K562 (cell line): ENCODE measurements at regions not wholly inside any gene's neighbourhood (a gene's known extent, or its start where the extent isn't known, plus 50 kb on each side); places are given as distances from the start of the nearest gene placed in this dataset.

Experiments used
- ATAC-seq: fragments of 200-7000 bp; cut with Tn5 transposase; 3 replicates; pipeline ENCODE4 v1.9.1; 2020; ENCODE audit warnings: moderate library complexity
- BruUV-seq: library from RNA; stranded (reverse); fragments of 400-500 nt; replicated peaks from 2 replicates; lab custom pipeline; 2021; lab: Mats Ljungman, UMichigan
- CTCF ChIA-PET: fragments of 300-600 bp; formaldehyde crosslinking; extraction: SDS; loops from one replicate; lab custom pipeline; 2021; ENCODE audit warnings: low intra/inter-chr PET ratio; lab: Yijun Ruan, JAX
- POLR2A ChIA-PET: fragments of 300-600, 350-650 bp; sonication (Branson Sonifier 250); formaldehyde crosslinking; extraction: SDS; loops from one replicate; lab custom pipeline; 2021; ENCODE audit warnings: antibody characterized with exemption, inconsistent platforms; lab: Yijun Ruan, JAX
- DNase-seq, 4 experiments: peaks; one replicate each; pipeline versions ENCODE4 v3.0.0 to v3.0.0-alpha.2; 2011 to 2018; ENCODE audit warnings: low spot score in 3 of 4, mixed read lengths in 3 of 4; ENCODE audit errors: extremely low read depth in 1 of 4
- FAIRE-seq: peaks from 2 replicates; lab custom pipeline; 2011; peaks lifted over from hg19 to GRCh38; lab: Jason Lieb, UNC
- H2AFZ ChIP-seq: 2 replicates; pipeline ENCODE4 v1.6.0; 2011; ENCODE audit warnings: low read depth, low read length, control low read depth, inconsistent platforms
- H3K27ac ChIP-seq: fragments of 200-600 bp; 3 replicates; pipeline ENCODE4 v1.8.0; 2011; ENCODE audit warnings: low read depth, mild to moderate bottlenecking, control low read depth, inconsistent platforms, low read length, moderate library complexity, mixed read lengths; ENCODE audit errors: extremely low read depth
- H3K27me3 ChIP-seq, 2 experiments: fragments of 300-600 bp in 1 of 2; 2 replicates in 1 of 2; 3 replicates in 1 of 2; pipeline versions ENCODE4 v1.6.0 to v1.8.0; 2011; ENCODE audit warnings: inconsistent platforms in 2 of 2, low read length in 2 of 2, mild to moderate bottlenecking in 1 of 2, mixed read lengths in 1 of 2, moderate library complexity in 1 of 2; ENCODE audit not compliant: control insufficient read depth in 2 of 2, insufficient read depth in 2 of 2
- H3K36me3 ChIP-seq: fragments of 300-600 bp; 3 replicates; pipeline ENCODE4 v1.8.0; 2011; ENCODE audit warnings: mild to moderate bottlenecking, low read length, inconsistent platforms; ENCODE audit not compliant: control insufficient read depth, insufficient read depth
- H3K4me1 ChIP-seq, 2 experiments: fragments of 200-600 bp in 1 of 2; replicated peaks in 1 of 2; 2 replicates in 1 of 2; 3 replicates in 1 of 2; pipeline versions ENCODE4 v1.5.1 to v1.8.0; 2011; ENCODE audit warnings: inconsistent platforms in 2 of 2, low read length in 2 of 2, mild to moderate bottlenecking in 1 of 2, mixed read lengths in 1 of 2, moderate library complexity in 1 of 2; ENCODE audit not compliant: control insufficient read depth in 2 of 2, insufficient read depth in 2 of 2
- H3K4me2 ChIP-seq: 2 replicates; pipeline ENCODE4 v1.6.1; 2011; ENCODE audit warnings: low read length, control low read depth, inconsistent platforms, mixed read lengths; ENCODE audit not compliant: insufficient read depth
- H3K4me3 ChIP-seq: fragments of 200-600 bp; sonication (generic), shearing (Covaris generic); 2 replicates; pipeline ENCODE4 v1.5.1; 2016; ENCODE audit warnings: control low read depth, inconsistent platforms
- H3K79me2 ChIP-seq: fragments of 200-600 bp; 3 replicates; pipeline ENCODE4 v1.8.0; 2011; ENCODE audit warnings: low read length, inconsistent platforms; ENCODE audit not compliant: control insufficient read depth, insufficient read depth
- H3K9ac ChIP-seq, 2 experiments: 2 replicates each; pipeline versions ENCODE4 v1.6.0 to v1.6.1; 2011; ENCODE audit warnings: low read depth in 2 of 2, low read length in 2 of 2, control low read depth in 1 of 2, inconsistent platforms in 1 of 2, mild to moderate bottlenecking in 1 of 2, mixed read lengths in 1 of 2; ENCODE audit not compliant: insufficient read depth in 1 of 2
- H3K9me1 ChIP-seq: one replicate; pipeline ENCODE4 v1.6.0; 2011; ENCODE audit warnings: inconsistent platforms, mild to moderate bottlenecking, low read length, moderate library complexity; ENCODE audit not compliant: control insufficient read depth, insufficient read depth
- H3K9me3 ChIP-seq: replicated peaks from 2 replicates; pipeline ENCODE4 v1.5.1; 2011; ENCODE audit warnings: low read depth, low read length, inconsistent platforms; ENCODE audit not compliant: control insufficient read depth, insufficient read depth
- H4K20me1 ChIP-seq: replicated peaks from 2 replicates; pipeline ENCODE4 v1.6.1; 2011; ENCODE audit warnings: low read length, inconsistent platforms, mixed read lengths; ENCODE audit not compliant: control insufficient read depth, insufficient read depth
- BACH1 ChIP-seq: fragments of 200-800 bp; sonication (Bioruptor generic); IDR thresholded peaks from 2 replicates; pipeline ENCODE4 v1.6.1; 2016; ENCODE audit warnings: missing genetic modification characterization, missing compliant biosample characterization
- KDM4B ChIP-seq, 2 experiments: fragments of 450-650 bp in 1 of 2; sonication (generic) in 1 of 2; IDR thresholded peaks; 2 replicates each; pipeline ENCODE4 v1.6.1; 2016 to 2017; ENCODE audit warnings: borderline replicate concordance in 2 of 2, antibody characterized with exemption in 1 of 2, low read depth in 1 of 2, mild to moderate bottlenecking in 1 of 2
- MAZ ChIP-seq, 2 experiments: fragments of 450-650 bp in 1 of 2; sonication (generic) in 1 of 2; formaldehyde crosslinking; IDR thresholded peaks in 1 of 2; conservative IDR thresholded peaks in 1 of 2; 2 replicates each; pipeline versions ENCODE4 v1.4.0 to v1.5.0; 2020; ENCODE audit warnings: mild to moderate bottlenecking in 1 of 2, missing genetic modification reagents in 1 of 2
- NFYB ChIP-seq: IDR thresholded peaks from 2 replicates; pipeline ENCODE4 v1.6.1; 2011; ENCODE audit warnings: mild to moderate bottlenecking, moderate library complexity; ENCODE audit not compliant: insufficient read length; ENCODE audit errors: extremely low read depth
- SRSF9 ChIP-seq: fragments of 200-400 bp; formaldehyde crosslinking; IDR thresholded peaks from 2 replicates; pipeline ENCODE4 v1.6.1; 2017; ENCODE audit warnings: low read depth, low read length, borderline replicate concordance
- SUPT5H ChIP-seq: fragments of 450-650 bp; IDR thresholded peaks from 2 replicates; pipeline ENCODE4 v1.6.1; 2016
- ZBTB8A ChIP-seq: fragments of 450-650 bp; IDR thresholded peaks from 2 replicates; pipeline ENCODE4 v1.6.1; 2018; ENCODE audit warnings: mild to moderate bottlenecking, moderate library complexity; ENCODE audit not compliant: partially characterized antibody
- ZNF77 ChIP-seq: fragments of 250-450 bp; sonication (Bioruptor Pico); IDR thresholded peaks from 2 replicates; pipeline ENCODE4 v1.5.0; 2020
- WGBS: fragments of 100-300 bp; shearing (Covaris generic); methylation state at CpG from one replicate; pipeline ENCODE4 v1.1.6; 2016; ENCODE audit warnings: low coverage, mixed read lengths; ENCODE audit not compliant: insufficient coverage; ENCODE audit errors: missing lambda C conversion rate; 5-methylcytosine and 5-hydroxymethylcytosine counted together
- in situ Hi-C: fragments of 300-500 bp; cut with MboI; formaldehyde crosslinking; loops from 4 replicates; pipeline ENCODE4 v1.15.0; 2018; ENCODE audit warnings: inconsistent platforms, mixed read lengths
- intact Hi-C: fragments of 100-400 bp; cut with micrococcal nuclease; formaldehyde crosslinking; loops from 2 replicates; pipeline ENCODE4 v1.14.2; 2022

DNA sequence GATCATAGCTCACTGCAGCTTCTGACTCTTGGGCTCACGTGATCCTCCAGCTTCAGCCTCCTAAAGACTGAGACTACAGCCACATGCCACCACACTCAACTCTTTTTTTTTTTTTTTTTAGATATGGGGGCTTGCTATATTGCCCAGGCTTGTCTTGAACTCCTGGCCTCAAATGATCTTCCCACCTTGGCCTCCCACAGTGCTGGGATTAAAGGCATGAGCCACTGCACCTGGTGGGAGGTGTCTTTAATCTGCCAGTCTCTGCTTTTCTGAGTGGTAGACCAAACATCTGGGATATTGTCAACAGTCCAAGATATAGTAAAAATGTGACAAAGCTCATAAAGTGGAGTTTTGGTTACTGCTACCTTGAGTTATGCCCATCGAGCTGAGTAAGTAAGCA lies 104.9 kb upstream of the FOXP2 start:
- H3K9me3 ChIP-seq, result no peaks in the 10 kb centered on the region
- in situ Hi-C loops, result no loop called here
- no peaks in the 10 kb centered on the region for H3K36me3 ChIP-seq
- H3K79me2 ChIP-seq, result no peaks in the 10 kb centered on the region
- H2AFZ ChIP-seq, result no peak overlapping the region
- TF ChIP-seq SRSF9 (no peak), ZNF77 (CRISPR knock-in tag) (no peak), NFYB (no peak), BACH1 (no peak), MAZ (CRISPR knock-in tag; conservative IDR thresholded peaks at IDR 0.05 in 1 of 2, IDR thresholded peaks at IDR 0.05 in 1 of 2) (no peak), SUPT5H (no peak), ZBTB8A (no peak)
- ChIA-PET POLR2A (interaction anchor here (1.1 kb wide), 1 partner anchor 59 kb away, joined by 4 read pairs; no protein-coding TSS in a partner anchor), CTCF (no interaction called here)
- intact Hi-C loops, result no loop called here
- no peak overlapping the region for H3K4me3 ChIP-seq
- FAIRE-seq (no peak), DNase-seq (no peak), ATAC-seq (no peak)
- H3K27ac ChIP-seq, result no peak overlapping the region
- H4K20me1 ChIP-seq, result no peaks in the 10 kb centered on the region
- no peak overlapping the region for H3K9ac ChIP-seq
- H3K4me2 ChIP-seq, result no peak overlapping the region
- H3K4me1 ChIP-seq, result no peaks in the 10 kb centered on the region
- WGBS, result 5% methylated on average over 2 of the region's 2 CpGs
- no peaks in the 10 kb centered on the region for H3K9me1 ChIP-seq
- no TSS peak for BruUV-seq
- H3K27me3 ChIP-seq, result no peaks in the 10 kb centered on the region

DNA sequence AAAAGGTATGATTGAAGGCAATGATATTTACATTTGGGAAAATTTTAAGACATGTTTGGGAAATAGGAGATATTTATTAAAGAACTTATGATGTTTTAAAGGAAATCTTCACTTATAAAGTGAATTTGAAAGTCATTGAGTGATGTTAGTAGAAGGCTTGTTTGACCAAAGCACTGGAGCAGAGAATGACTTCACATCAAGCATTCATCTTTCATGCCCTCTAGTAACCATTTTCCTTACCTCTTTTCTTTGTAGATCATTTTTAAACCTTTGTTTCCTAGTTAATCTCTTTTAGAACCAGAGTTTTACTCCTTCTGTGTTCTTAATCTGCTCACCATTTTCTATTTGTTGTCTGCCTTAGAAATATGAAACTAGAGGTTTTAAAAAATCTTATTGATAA lies 111.3 kb upstream of the FOXP2 start:
- TF ChIP-seq KDM4B (IDR thresholded peaks at IDR 0.05; ENCODE audit: borderline replicate concordance in 2 of 2, low read depth in 1 of 2), result no peak
- POLR2A ChIA-PET, result no interaction called here
- intact Hi-C loops (no loop called here), in situ Hi-C loops (no loop called here)
- Histone ChIP-seq H3K9ac (no peak overlapping the region), H3K4me1 (no peaks in the 10 kb centered on the region), H3K36me3 (no peaks in the 10 kb centered on the region), H4K20me1 (no peaks in the 10 kb centered on the region), H3K79me2 (no peaks in the 10 kb centered on the region), H3K9me3 (no peaks in the 10 kb centered on the region), H2AFZ (no peak overlapping the region), H3K9me1 (no peaks in the 10 kb centered on the region), H3K4me2 (no peak overlapping the region), H3K4me3 (no peak overlapping the region), H3K27me3 (no peaks in the 10 kb centered on the region), H3K27ac (no peak overlapping the region)
- BruUV-seq, result no TSS peak
- DNase-seq (no peak), ATAC-seq (no peak), FAIRE-seq (no peak)
- CTCF ChIA-PET, result no interaction called here
